ENCODE measurements at regions not wholly inside any gene's neighbourhood (a gene's known extent, or its start where the extent isn't known, plus 50 kb on each side); places are given as distances from the start of the nearest gene placed in this dataset.
"Not testable (repeated sequence)": the region's sequence is repeated elsewhere in the genome, so short reads cannot be mapped to it uniquely, and the experiment has no call there.

GRCh38 chrX:114272096-114272686, 311.7 kb upstream of the HTR2C start:
- no peak for DNase-seq

GRCh38 chrX:114270371-114270770, 313.5 kb upstream of the HTR2C start:
- DNase-seq: not testable (repeated sequence)

DNA sequence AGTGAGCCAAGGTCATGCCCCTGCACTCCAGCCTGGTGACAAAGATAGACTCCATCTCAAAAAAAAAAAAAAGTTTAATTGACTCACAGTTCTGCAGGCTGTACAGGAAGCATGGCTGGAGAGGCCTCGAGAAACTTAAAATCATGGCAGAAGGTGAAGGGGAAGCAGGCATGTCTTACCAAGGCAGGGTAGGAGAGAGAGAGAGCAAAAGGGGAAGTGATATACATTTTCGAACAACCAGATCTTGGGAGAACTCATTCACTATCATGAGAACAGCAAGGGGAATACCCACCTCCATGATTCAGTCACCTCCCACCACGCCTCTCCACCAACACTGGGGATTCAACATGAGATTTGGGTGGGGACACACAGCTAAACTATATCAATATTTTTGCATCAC, 315.2 kb upstream of the HTR2C start:
- DNase-seq: no peak

- no peak for DNase-seq
Measured at GRCh38 chrX:114267142-114267541, 316.7 kb upstream of the HTR2C start.

GRCh38 chrX:114252186-114252585, 331.7 kb upstream of the HTR2C start:
- DNase-seq: no peak

DNA sequence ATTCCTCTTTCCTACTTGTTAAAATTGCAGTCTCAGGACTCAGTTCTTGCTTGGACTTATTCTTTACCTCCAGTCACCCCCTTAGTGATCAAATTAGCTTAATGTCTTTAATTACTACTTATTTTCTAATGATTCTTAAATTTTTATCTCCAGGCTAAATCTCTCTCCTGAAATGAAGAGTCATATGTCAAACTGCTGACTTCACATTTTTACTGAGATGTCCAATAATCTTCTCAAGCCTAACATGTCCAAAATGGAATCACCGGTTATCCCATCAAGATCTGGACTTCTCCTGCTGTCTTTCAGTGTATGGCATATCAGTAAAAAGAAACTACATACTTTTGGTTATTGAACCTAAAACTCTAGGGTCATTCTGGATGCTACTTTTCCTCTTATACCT, 332.3 kb upstream of the HTR2C start:
- no peak for DNase-seq

GRCh38 chrX:114221445-114221844, 362.4 kb upstream of the HTR2C start:
- DNase-seq: no peak

DNA sequence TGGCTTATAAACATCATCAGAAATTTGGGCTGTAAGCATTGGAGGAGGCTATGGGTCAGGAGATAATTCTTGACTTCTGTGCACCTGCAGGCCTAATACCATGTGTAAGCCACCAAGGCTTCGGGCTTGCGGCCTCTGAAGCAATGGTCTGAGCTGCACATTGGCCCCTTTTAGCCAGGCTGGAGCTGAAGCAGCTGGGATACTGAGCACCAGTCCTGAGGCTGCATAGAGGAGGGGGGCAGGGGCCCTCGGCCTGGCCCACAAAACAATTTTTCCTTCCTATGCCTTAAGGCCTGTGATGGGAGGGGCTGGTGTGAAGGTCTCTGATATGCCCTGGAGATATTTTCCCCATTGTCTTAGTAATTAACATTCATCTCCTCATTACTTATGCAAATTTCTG, 373.0 kb upstream of the HTR2C start:
- no peak for DNase-seq

DNA sequence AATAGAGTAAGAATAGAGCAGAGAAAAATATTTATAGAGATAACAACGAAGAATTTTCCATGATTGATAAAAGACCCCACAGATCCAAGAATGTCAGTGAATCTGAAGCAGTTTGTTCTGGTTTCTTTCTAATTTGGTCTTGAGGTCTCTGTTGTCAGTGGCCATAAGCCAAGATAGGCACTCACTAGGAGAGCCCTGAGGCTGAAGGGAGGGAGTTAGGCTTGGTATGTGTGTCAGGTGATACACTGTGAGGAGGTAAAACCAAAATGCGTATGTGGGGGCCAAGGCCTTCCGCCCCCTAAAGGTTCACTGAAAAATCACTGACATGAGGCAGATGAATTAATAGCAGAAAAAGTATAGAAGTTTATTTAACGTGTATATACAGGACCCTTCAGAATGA, 382.3 kb upstream of the HTR2C start:
- no peak for DNase-seq

DNA sequence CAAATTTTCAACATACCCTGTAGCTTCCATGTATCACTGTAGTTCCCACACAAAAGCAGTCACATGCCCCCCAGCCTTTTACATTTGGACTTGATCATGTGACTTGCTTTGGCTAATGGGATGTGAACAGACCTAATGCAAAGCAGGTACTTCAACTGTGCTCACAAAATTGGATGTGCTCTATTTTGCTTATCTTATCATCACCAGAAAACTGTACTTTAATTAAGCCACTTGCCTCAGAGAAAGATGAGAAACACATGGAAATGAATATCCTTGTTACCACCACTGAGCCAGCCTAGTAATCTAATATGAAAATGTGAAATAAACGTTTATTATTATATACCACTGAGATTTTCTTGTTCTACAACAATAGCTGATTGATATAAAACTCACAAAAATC, 402.7 kb upstream of the HTR2C start:
- no peak for DNase-seq

DNA sequence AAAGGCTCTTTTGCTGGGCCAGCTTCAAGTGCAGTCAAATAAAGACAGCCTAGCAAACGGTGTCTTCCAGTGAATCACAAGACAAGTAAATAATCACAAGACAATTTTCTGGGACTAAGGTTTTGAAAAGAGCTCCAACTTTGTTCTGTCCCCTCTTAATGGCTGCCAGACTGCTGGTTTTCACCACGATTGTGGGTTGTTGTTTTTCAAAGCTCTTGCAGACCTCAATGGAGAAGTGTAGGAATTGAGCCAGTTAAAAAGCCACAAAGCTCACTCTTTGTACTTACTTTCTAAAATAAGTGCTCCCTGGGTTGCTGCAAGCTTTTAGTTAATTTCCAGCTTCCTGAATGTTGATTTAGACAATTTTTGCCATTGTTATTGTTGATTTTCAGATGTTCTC, 405.8 kb upstream of the HTR2C start:
- peak in 1 of 2 donors; percentile 1 for DNase-seq

DNA sequence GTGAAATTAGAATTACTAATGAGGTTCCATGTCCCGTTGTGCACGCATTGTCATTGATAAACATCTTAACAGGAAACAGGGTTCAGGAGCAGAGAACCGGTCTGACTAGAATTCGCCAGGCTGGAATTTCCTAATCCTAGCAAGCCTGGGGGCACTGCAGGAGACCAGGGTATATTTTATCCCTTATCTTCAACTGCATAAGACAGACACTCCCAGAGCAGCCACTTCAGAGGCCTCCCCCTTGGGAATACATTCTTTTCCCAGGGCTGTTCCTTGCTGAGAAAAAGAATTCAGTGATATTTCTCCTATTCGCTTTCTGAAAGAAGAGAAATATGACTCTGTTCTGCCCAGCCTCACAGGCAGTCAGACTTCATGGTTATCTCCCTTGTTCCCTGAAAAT, 416.6 kb upstream of the HTR2C start:
- not testable (repeated sequence) for DNase-seq

DNA sequence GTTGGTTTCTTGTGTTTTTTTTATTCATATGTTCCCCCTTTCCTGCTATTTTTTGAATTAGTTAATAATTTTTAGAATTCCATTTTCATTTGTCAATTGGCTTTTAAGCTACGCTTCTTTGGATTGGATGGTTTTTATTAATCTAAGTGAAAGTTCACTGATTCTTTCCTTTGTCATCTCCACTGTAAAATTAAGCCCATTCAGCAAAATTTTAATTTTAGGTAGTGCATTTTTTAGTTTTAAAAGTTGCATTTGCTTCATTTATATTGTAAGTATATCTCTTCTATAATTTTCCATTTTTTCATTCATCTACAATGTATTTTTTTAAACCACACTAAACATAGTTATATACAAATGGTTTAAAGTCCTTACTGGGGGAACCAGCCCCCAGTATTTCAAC, 417.3 kb upstream of the HTR2C start:
- no peak for DNase-seq

GRCh38 chrX:114165537-114165936, 418.3 kb upstream of the HTR2C start:
- DNase-seq: no peak

- no peak for DNase-seq
Measured at GRCh38 chrX:114162068-114162735, 421.7 kb upstream of the HTR2C start.

- no peak for DNase-seq
Measured at GRCh38 chrX:114152801-114153200, 431.1 kb upstream of the HTR2C start.

- DNase-seq: no peak
Measured at GRCh38 chrX:114152130-114152529, 431.8 kb upstream of the HTR2C start.

DNA sequence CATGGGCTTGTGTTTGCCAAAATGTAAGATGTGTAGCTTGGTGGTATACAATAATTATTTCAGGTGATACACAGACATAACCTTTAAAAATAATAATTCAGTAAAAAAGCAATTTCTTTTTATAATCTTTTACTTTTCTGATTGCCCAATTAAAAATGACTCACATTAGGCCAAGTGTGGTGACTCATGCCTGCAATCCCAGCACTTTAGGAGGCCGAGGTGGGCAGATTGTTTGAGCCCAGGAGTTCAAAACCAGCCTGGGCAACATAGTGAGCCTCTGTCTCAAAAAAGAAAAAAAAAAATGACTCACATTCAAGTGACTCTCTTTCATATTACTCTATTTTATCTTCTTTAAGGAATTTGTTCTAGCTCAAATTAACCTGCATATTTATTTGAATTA, 449.4 kb upstream of the HTR2C start:
- no peak for DNase-seq

- no peak for DNase-seq
Measured at GRCh38 chrX:114127411-114128025, 456.4 kb upstream of the HTR2C start.

- no peak for DNase-seq
Measured at GRCh38 chrX:114127005-114127404, 456.9 kb upstream of the HTR2C start.

- no peak for DNase-seq
Measured at GRCh38 chrX:114101081-114101480, 482.8 kb upstream of the HTR2C start.

- DNase-seq: no peak
Measured at GRCh38 chrX:114097866-114098265, 486.0 kb upstream of the HTR2C start.

DNA sequence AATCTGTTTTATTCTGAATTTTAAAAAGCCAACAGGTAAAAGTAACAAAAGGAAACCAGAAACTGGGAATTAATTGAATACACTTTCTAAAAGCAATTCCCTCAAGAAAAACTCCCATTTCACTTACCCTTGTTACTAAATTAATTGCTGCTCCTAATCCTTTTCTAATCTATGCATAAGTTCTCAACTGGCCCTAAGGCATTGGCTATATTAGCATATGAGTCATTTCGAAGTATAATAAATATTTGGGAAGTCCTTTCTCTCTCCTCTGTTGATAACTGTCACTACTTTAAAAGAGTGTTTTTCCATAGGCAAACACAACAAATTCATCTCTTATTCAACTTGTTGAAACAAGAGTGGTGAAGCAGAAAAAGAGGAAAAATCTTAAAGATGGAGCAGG, 486.5 kb upstream of the HTR2C start:
- DNase-seq: no peak

GRCh38 chrX:114095789-114096188, 488.1 kb upstream of the HTR2C start:
- DNase-seq: no peak

- no peak for DNase-seq
Measured at GRCh38 chrX:114087543-114087942, 496.3 kb upstream of the HTR2C start.

All from hippocampal formation (tissue), 2 donors.